ENCODE measurements at regions not wholly inside any gene's neighbourhood (a gene's known extent, or its start where the extent isn't known, plus 50 kb on each side); places are given as distances from the start of the nearest gene placed in this dataset.

DNA sequence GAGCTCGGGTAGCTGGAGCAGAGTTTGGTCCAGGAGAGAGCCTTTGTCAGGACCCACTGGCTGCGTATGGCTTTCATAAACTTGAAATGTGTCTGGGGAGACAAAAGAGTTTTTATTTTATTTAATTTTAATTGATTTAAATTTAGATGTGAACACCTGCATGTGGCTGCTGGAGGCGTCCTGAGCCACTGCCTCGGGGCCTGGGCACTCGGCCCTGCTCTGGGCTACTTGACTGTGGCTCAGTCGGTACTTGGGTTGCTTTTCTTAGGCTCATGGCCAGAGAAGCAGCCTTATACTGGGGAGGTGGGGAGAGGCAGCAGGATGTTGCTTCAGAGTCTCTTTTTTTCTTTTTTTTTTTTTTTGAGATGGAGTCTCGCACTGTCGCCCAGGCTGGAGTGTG lies 661.8 kb upstream of the HS6ST1 start:
- TF ChIP-seq, protein P1, sequence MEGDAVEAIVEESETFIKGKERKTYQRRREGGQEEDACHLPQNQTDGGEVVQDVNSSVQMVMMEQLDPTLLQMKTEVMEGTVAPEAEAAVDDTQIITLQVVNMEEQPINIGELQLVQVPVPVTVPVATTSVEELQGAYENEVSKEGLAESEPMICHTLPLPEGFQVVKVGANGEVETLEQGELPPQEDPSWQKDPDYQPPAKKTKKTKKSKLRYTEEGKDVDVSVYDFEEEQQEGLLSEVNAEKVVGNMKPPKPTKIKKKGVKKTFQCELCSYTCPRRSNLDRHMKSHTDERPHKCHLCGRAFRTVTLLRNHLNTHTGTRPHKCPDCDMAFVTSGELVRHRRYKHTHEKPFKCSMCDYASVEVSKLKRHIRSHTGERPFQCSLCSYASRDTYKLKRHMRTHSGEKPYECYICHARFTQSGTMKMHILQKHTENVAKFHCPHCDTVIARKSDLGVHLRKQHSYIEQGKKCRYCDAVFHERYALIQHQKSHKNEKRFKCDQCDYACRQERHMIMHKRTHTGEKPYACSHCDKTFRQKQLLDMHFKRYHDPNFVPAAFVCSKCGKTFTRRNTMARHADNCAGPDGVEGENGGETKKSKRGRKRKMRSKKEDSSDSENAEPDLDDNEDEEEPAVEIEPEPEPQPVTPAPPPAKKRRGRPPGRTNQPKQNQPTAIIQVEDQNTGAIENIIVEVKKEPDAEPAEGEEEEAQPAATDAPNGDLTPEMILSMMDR (IDR thresholded peaks at IDR 0.05; ENCODE audit: partially characterized antibody, unreplicated experiment) = no peak
- peaks cover 6% of the 10 kb centered on the region for H3K4me1 Mint-ChIP-seq (ENCODE audit: low read depth, unreplicated experiment)
- H3K27me3 Mint-ChIP-seq (ENCODE audit: unreplicated experiment) = peaks cover 6% of the 10 kb centered on the region
- H3K9me3 Mint-ChIP-seq (ENCODE audit: unreplicated experiment) = peaks cover 2% of the 10 kb centered on the region
- no peak for DNase-seq
- H3K4me3 Mint-ChIP-seq (ENCODE audit: unreplicated experiment) = no peak overlapping the region
- H3K36me3 Mint-ChIP-seq (ENCODE audit: unreplicated experiment) = no peaks in the 10 kb centered on the region
- no peak overlapping the region for H3K27ac Mint-ChIP-seq (ENCODE audit: unreplicated experiment)

DNA sequence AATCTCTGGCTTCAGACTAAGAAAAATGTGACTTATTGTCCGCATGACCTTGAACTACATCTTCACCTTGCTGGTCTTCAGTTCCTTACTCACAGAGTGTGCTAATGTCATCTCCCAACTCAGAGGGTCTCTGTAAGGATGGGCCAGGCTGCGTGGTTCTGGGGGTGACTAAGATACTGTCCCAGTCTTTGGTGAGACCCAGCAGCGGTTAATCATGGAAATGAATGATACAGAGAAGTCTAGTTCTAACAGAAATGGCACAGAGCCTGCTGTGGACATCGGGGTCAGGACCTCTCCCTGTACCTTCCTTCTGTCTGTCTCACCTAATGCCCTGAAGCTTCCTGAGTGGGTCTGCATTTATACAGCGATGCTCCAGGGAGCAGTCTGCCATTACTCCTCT lies 662.7 kb upstream of the HS6ST1 start:
- Mint-ChIP-seq H3K4me1 (ENCODE audit: low read depth, unreplicated experiment) (peaks cover 11% of the 10 kb centered on the region), H3K27me3 (ENCODE audit: unreplicated experiment) (peaks cover 6% of the 10 kb centered on the region), H3K9me3 (ENCODE audit: unreplicated experiment) (peaks cover 2% of the 10 kb centered on the region), H3K36me3 (ENCODE audit: unreplicated experiment) (no peaks in the 10 kb centered on the region), H3K27ac (ENCODE audit: unreplicated experiment) (no peak overlapping the region), H3K4me3 (ENCODE audit: unreplicated experiment) (no peak overlapping the region)
- TF ChIP-seq, protein P1 (IDR thresholded peaks at IDR 0.05; ENCODE audit: partially characterized antibody, unreplicated experiment) = no peak
- no peak for DNase-seq

DNA sequence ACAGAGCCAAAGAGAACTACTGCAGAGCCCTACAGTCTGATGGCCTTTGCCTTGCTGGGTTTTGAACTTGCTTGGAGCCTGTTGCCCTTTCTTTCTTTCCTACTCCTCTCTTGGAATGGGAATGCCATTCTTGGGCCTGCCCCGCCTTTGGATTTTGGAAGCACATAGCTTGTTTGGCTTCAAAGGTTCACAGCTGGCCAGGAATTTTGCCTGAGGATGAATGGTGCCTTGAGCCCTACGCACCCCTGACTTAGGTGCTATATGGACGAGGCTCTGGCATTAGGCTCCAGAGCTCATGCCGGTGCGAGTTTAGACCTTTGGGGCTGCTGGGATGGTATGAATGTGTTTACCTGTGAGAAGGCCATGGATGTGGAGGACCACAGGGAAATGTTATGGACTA lies 663.3 kb upstream of the HS6ST1 start:
- DNase-seq = no peak
- H3K27me3 Mint-ChIP-seq (ENCODE audit: unreplicated experiment) = peaks cover 6% of the 10 kb centered on the region
- TF ChIP-seq, protein P1 (IDR thresholded peaks at IDR 0.05; ENCODE audit: partially characterized antibody, unreplicated experiment) = no peak
- no peak overlapping the region for H3K27ac Mint-ChIP-seq (ENCODE audit: unreplicated experiment)
- no peak overlapping the region for H3K4me3 Mint-ChIP-seq (ENCODE audit: unreplicated experiment)
- H3K9me3 Mint-ChIP-seq (ENCODE audit: unreplicated experiment) = peaks cover 2% of the 10 kb centered on the region
- no peaks in the 10 kb centered on the region for H3K36me3 Mint-ChIP-seq (ENCODE audit: unreplicated experiment)
- peaks cover 11% of the 10 kb centered on the region for H3K4me1 Mint-ChIP-seq (ENCODE audit: low read depth, unreplicated experiment)

DNA sequence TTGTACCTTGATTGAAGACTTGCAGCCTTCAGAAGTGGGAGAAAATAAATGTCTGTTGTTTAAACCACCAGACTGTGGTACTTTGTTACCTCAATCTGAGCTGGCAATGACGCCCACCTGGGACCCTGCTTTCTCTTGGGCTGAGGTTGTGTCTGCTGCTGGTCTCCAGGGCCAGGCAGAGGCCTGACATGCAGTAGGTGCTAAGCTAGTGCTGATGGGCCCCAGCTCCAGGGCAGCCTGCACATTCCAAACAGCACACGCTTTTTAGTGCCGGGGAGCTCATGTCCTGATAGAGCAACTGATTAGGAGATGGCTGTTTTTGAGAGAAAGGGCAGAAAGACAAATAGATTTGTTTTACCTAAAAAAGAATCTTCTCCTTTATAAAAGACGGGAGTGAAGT lies 664.0 kb upstream of the HS6ST1 start:
- Mint-ChIP-seq H3K27me3 (ENCODE audit: unreplicated experiment) (peaks cover 6% of the 10 kb centered on the region), H3K4me3 (ENCODE audit: unreplicated experiment) (no peak overlapping the region), H3K4me1 (ENCODE audit: low read depth, unreplicated experiment) (peaks cover 7% of the 10 kb centered on the region), H3K27ac (ENCODE audit: unreplicated experiment) (no peak overlapping the region), H3K9me3 (ENCODE audit: unreplicated experiment) (peaks cover 2% of the 10 kb centered on the region), H3K36me3 (ENCODE audit: unreplicated experiment) (no peaks in the 10 kb centered on the region)
- DNase-seq = no peak
- TF ChIP-seq, protein P1 (IDR thresholded peaks at IDR 0.05; ENCODE audit: partially characterized antibody, unreplicated experiment) = no peak

DNA sequence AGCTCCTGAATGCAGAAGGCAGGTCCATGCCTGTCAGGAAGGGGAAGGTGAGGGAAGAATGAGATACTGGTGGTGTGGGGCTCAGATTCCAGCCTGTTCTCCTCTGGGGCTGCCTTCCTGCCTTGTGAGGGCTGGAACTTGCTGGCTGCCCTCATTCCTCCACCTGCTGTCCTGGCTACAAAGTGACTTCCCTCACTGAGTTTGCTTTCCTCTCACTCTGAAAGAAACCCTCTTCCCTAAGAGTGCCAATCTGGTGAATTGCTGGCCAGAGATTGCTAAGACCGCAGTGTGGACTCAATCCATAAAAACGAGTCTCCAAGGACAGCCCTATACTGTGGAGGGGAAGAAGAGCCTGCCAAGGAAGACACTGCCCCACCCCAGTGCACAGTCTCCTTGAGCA lies 664.4 kb upstream of the HS6ST1 start:
- no peak for DNase-seq
- no peak overlapping the region for H3K4me3 Mint-ChIP-seq (ENCODE audit: unreplicated experiment)
- H3K4me1 Mint-ChIP-seq (ENCODE audit: low read depth, unreplicated experiment) = peaks cover 7% of the 10 kb centered on the region
- no peaks in the 10 kb centered on the region for H3K36me3 Mint-ChIP-seq (ENCODE audit: unreplicated experiment)
- peaks cover 3% of the 10 kb centered on the region for H3K9me3 Mint-ChIP-seq (ENCODE audit: unreplicated experiment)
- no peak overlapping the region for H3K27ac Mint-ChIP-seq (ENCODE audit: unreplicated experiment)
- TF ChIP-seq, protein P1 (IDR thresholded peaks at IDR 0.05; ENCODE audit: partially characterized antibody, unreplicated experiment) = no peak
- peaks cover 6% of the 10 kb centered on the region for H3K27me3 Mint-ChIP-seq (ENCODE audit: unreplicated experiment)

Measured in glutamatergic neuron (in vitro differentiated cells).